ENCODE measurements at regions not wholly inside any gene's neighbourhood (a gene's known extent, or its start where the extent isn't known, plus 50 kb on each side); places are given as distances from the start of the nearest gene placed in this dataset.

GRCh38 chr1:178630417-178630816 lies 94.6 kb upstream of the RALGPS2 start:
- TF ChIP-seq YY1 (IDR thresholded peaks at IDR 0.05; ENCODE audit: extremely low read depth, insufficient replicate concordance, low read depth, low read length) (no peak), CBX3 (IDR thresholded peaks at IDR 0.05; ENCODE audit: low read depth) (no peak), ZNF274 (IDR thresholded peaks at IDR 0.05; ENCODE audit: low read depth, low read length) (no peak), ZFX (IDR thresholded peaks at IDR 0.05) (no peak), POLR2AphosphoS5 (IDR thresholded peaks at IDR 0.05; ENCODE audit: low read depth, low read length) (no peak), SP1 (IDR thresholded peaks at IDR 0.05; ENCODE audit: low read depth) (no peak), EGR1 (IDR thresholded peaks at IDR 0.05; ENCODE audit: low read depth) (no peak), TCF7L2 (IDR thresholded peaks at IDR 0.05; ENCODE audit: borderline replicate concordance, extremely low read depth, insufficient read depth, insufficient read length) (no peak), EZH2phosphoT487 (IDR thresholded peaks at IDR 0.05; ENCODE audit: borderline replicate concordance) (no peak), REST (IDR thresholded peaks at IDR 0.05; ENCODE audit: low read depth) (no peak), JUND (IDR thresholded peaks at IDR 0.05) (no peak), ELF1 (IDR thresholded peaks at IDR 0.05; ENCODE audit: borderline replicate concordance, low read depth) (no peak), EZH2 (IDR thresholded peaks at IDR 0.05) (no peak), CEBPB (IDR thresholded peaks at IDR 0.05; ENCODE audit: low read depth) (no peak), RAD21 (IDR thresholded peaks at IDR 0.05; ENCODE audit: low read depth) (no peak)
- TF ChIP-seq, protein P1, sequence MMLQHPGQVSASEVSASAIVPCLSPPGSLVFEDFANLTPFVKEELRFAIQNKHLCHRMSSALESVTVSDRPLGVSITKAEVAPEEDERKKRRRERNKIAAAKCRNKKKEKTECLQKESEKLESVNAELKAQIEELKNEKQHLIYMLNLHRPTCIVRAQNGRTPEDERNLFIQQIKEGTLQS (IDR thresholded peaks at IDR 0.05) = no peak
- TF ChIP-seq, protein P2, sequence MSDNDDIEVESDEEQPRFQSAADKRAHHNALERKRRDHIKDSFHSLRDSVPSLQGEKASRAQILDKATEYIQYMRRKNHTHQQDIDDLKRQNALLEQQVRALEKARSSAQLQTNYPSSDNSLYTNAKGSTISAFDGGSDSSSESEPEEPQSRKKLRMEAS (IDR thresholded peaks at IDR 0.05) = no peak
- TF ChIP-seq, protein P3, sequence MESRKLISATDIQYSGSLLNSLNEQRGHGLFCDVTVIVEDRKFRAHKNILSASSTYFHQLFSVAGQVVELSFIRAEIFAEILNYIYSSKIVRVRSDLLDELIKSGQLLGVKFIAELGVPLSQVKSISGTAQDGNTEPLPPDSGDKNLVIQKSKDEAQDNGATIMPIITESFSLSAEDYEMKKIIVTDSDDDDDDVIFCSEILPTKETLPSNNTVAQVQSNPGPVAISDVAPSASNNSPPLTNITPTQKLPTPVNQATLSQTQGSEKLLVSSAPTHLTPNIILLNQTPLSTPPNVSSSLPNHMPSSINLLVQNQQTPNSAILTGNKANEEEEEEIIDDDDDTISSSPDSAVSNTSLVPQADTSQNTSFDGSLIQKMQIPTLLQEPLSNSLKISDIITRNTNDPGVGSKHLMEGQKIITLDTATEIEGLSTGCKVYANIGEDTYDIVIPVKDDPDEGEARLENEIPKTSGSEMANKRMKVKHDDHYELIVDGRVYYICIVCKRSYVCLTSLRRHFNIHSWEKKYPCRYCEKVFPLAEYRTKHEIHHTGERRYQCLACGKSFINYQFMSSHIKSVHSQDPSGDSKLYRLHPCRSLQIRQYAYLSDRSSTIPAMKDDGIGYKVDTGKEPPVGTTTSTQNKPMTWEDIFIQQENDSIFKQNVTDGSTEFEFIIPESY (IDR thresholded peaks at IDR 0.05; ENCODE audit: extremely low read depth, insufficient replicate concordance, low read length) = no peak
- ChIA-PET CTCF (no interaction called here), POLR2A (no interaction called here), RAD21 (ENCODE audit: low non-redundant PET in 1 of 2, low total read pairs in 2 of 2, uncharacterized antibody in 2 of 2, unreplicated experiment in 2 of 2) (no interaction called here)
- Histone ChIP-seq H3K9ac (ENCODE audit: low read length) (no peak overlapping the region), H3K79me2 (ENCODE audit: insufficient read depth, low read length) (no peaks in the 10 kb centered on the region), H3K36me3 (ENCODE audit: control insufficient read depth in 1 of 2, insufficient read depth in 2 of 2, low read length in 2 of 2) (no peaks in the 10 kb centered on the region), H3K27ac (ENCODE audit: low read depth, low read length) (no peak overlapping the region), H3K9me2 (ENCODE audit: insufficient read depth) (no peaks in the 10 kb centered on the region), H2AFZ (ENCODE audit: low read depth, low read length, poor library complexity, severe bottlenecking) (no peak overlapping the region), H3K4me3 (replicated peaks in 1 of 2; ENCODE audit: low read depth in 1 of 2, low read length in 2 of 2) (no peak overlapping the region), H3K4me2 (ENCODE audit: low read length) (no peak overlapping the region), H3K4me1 (ENCODE audit: control insufficient read depth in 1 of 2, insufficient read depth in 2 of 2, low read length in 2 of 2) (peaks cover 0 to 11% of the 10 kb centered on the region in 2 experiments; a peak in 1 of 4 replicates), H3K9me3 (ENCODE audit: control insufficient read depth in 1 of 2, insufficient read depth in 1 of 2, low read depth in 1 of 2, low read length in 2 of 2) (no peaks in the 10 kb centered on the region), H4K20me1 (ENCODE audit: insufficient read depth) (no peaks in the 10 kb centered on the region), H3K27me3 (ENCODE audit: insufficient read depth, low read length) (no peaks in the 10 kb centered on the region)
- intact Hi-C loops (cut with micrococcal nuclease) = no loop called here
- ATAC-seq = no peak
- no peak for DNase-seq (ENCODE audit: low read depth, low spot score)
- BruUV-seq (replicated peaks) = no TSS peak
